ENCODE measurements at regions not wholly inside any gene's neighbourhood (a gene's known extent, or its start where the extent isn't known, plus 50 kb on each side); places are given as distances from the start of the nearest gene placed in this dataset.

DNA sequence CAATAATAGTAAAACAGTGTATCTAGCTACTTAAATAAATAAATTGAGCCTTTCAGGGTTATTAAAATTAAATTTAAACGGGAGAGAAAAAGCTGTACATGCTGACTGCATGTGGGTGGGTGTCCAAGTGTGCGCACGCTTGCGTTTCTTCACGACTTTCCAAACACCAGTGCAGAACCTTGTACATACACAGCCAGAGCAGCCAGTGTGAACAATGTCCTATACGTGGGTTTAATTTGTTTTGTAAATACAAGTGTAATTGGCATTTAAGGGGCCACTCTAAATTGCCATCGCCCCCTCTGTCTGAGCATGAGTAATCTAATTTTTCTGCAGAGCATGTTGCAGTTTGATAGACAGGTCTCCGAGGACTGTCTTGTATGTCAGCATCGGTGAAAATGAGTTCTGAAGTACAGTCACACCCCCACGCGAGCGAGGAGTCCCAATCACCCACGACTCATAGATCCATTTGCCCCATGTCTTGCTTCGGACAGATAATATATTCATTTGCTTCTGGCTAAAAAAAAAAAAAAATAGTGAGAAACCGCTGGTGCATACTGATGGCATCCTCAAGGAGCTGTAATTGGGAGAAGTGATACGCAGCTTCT, 121.8 kb upstream of the ARRDC4 start:
- Histone ChIP-seq H3K27me3 (no peaks in the 10 kb centered on the region), H3K4me1 (no peaks in the 10 kb centered on the region), H3K36me3 (no peaks in the 10 kb centered on the region), H3K4me3 (no peak overlapping the region), H3K9me3 (peaks cover 0 to under 1% of the 10 kb centered on the region in 2 donors), H3K27ac (no peak overlapping the region)
- no peak for DNase-seq (ENCODE audit: low spot score)
- TF ChIP-seq CTCF (IDR thresholded peaks at IDR 0.05) = no peak

DNA sequence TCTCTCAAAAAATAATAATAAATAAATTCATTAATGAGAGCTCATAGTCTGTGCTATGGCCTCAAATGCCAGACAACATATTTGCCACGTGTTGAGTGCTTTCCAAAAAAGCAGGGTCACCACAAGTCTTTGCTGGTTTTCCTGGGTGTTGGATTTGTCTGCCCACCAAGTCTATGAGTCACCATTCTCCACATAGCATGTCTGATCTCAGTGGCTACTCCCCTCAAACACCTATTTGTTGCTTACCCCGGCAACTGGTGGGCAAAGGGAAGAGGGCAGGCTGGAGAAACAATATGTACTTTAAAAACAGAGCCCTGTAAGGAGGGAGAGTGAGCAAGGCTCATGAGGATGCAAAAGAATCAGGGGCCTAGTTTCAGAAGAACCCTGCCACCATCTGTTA, 120.0 kb upstream of the ARRDC4 start:
- no peak for DNase-seq (ENCODE audit: low spot score)
- Histone ChIP-seq H3K4me3 (no peak overlapping the region), H3K27me3 (no peaks in the 10 kb centered on the region), H3K9me3 (no peaks in the 10 kb centered on the region), H3K27ac (no peak overlapping the region), H3K4me1 (no peaks in the 10 kb centered on the region), H3K36me3 (no peaks in the 10 kb centered on the region)
- TF ChIP-seq CTCF (IDR thresholded peaks at IDR 0.05) = no peak

- H3K36me3 ChIP-seq = no peaks in the 10 kb centered on the region
- H3K27me3 ChIP-seq = no peaks in the 10 kb centered on the region
- no peak for TF ChIP-seq CTCF (IDR thresholded peaks at IDR 0.05)
- no peaks in the 10 kb centered on the region for H3K4me1 ChIP-seq
- H3K27ac ChIP-seq = no peak overlapping the region
- no peak for DNase-seq (ENCODE audit: low spot score)
- no peaks in the 10 kb centered on the region for H3K9me3 ChIP-seq
- no peak overlapping the region for H3K4me3 ChIP-seq
These were observed 118.9 kb upstream of the ARRDC4 start for GRCh38 chr15:97841558-97841957.

DNA sequence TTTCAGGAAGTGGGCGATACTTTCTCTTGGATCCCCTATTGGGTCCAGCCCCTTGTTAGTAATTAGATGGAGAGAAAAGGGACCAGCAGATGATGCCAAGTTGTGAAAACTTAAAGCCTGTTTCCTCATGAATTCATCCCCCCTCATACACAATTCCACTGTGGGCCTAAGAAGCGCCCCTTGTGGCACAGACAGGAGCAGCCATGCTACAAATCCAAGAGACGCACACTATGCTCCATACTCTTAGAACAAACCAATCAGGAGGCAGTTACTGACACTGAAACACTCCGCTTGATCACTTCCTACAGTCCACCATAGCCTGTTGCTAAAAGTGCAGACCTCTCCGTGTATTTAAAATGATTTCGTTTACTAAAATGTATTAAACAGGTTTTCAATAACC, 111.3 kb upstream of the ARRDC4 start:
- DNase-seq (ENCODE audit: low spot score) = no peak
- no peaks in the 10 kb centered on the region for H3K27me3 ChIP-seq
- H3K9me3 ChIP-seq = no peaks in the 10 kb centered on the region
- no peak for TF ChIP-seq CTCF (IDR thresholded peaks at IDR 0.05)
- H3K27ac ChIP-seq = no peak overlapping the region
- H3K36me3 ChIP-seq = no peaks in the 10 kb centered on the region
- H3K4me3 ChIP-seq = no peak overlapping the region
- no peaks in the 10 kb centered on the region for H3K4me1 ChIP-seq

- H3K4me3 ChIP-seq = no peak overlapping the region
- TF ChIP-seq CTCF (IDR thresholded peaks at IDR 0.05) = no peak
- no peak overlapping the region for H3K27ac ChIP-seq
- H3K36me3 ChIP-seq = no peaks in the 10 kb centered on the region
- DNase-seq (ENCODE audit: low spot score) = no peak
- no peaks in the 10 kb centered on the region for H3K4me1 ChIP-seq
- H3K27me3 ChIP-seq = no peaks in the 10 kb centered on the region
- peaks cover 0 to 7% of the 10 kb centered on the region in 2 donors for H3K9me3 ChIP-seq
These were observed 102.2 kb upstream of the ARRDC4 start for GRCh38 chr15:97858296-97858695.
